ENCODE measurements at regions not wholly inside any gene's neighbourhood (a gene's known extent, or its start where the extent isn't known, plus 50 kb on each side); places are given as distances from the start of the nearest gene placed in this dataset.

DNA sequence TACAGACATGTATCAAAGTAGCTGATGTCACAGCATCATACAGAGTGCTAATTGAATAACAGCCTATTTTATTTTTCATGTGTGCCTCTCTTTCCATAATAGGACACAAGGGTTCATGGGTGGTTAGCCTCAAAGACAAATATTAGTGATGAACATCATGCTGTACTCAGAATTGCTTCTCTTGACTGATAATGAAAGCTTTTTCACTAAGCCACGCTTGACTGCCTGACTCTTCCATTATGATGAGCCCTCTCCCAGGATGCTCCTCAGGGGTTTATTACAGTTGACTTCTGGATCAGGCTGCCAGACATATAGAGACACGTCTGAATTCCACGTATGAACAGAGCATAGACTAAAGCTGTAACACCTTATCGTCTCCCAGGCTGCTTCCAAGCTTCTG, 2757.5 kb downstream of the PCDH7 start:
- no peak for TF ChIP-seq POLR2AphosphoS5 (IDR thresholded peaks at IDR 0.05; ENCODE audit: low read depth, low read length)
- TF ChIP-seq, protein P1, sequence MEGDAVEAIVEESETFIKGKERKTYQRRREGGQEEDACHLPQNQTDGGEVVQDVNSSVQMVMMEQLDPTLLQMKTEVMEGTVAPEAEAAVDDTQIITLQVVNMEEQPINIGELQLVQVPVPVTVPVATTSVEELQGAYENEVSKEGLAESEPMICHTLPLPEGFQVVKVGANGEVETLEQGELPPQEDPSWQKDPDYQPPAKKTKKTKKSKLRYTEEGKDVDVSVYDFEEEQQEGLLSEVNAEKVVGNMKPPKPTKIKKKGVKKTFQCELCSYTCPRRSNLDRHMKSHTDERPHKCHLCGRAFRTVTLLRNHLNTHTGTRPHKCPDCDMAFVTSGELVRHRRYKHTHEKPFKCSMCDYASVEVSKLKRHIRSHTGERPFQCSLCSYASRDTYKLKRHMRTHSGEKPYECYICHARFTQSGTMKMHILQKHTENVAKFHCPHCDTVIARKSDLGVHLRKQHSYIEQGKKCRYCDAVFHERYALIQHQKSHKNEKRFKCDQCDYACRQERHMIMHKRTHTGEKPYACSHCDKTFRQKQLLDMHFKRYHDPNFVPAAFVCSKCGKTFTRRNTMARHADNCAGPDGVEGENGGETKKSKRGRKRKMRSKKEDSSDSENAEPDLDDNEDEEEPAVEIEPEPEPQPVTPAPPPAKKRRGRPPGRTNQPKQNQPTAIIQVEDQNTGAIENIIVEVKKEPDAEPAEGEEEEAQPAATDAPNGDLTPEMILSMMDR (IDR thresholded peaks at IDR 0.05), result no peak

Data from Panc1 (cell line).